Neural crest cell (in vitro differentiated cells): ENCODE measurements at regions not wholly inside any gene's neighbourhood (a gene's known extent, or its start where the extent isn't known, plus 50 kb on each side); places are given as distances from the start of the nearest gene placed in this dataset.

Experiments used
- DNase-seq: peaks from one replicate; pipeline ENCODE4 v3.0.0; 2021; ENCODE audit warnings: low read depth, mixed read lengths, low spot score
- H3K27ac Mint-ChIP-seq: one replicate; pipeline ENCODE4 v1.8.0; 2021; ENCODE audit warnings: mild to moderate bottlenecking, mixed read lengths; ENCODE audit not compliant: unreplicated experiment
- H3K27me3 Mint-ChIP-seq: 2 replicates; pipeline ENCODE4 v1.8.0; 2021; ENCODE audit warnings: low read depth, mild to moderate bottlenecking, mixed read lengths
- H3K36me3 Mint-ChIP-seq: 2 replicates; pipeline ENCODE4 v1.8.0; 2021; ENCODE audit warnings: low read depth, mild to moderate bottlenecking, mixed read lengths
- H3K4me1 Mint-ChIP-seq: 2 replicates; pipeline ENCODE4 v1.8.0; 2021; ENCODE audit warnings: mixed read lengths
- H3K4me3 Mint-ChIP-seq: one replicate; pipeline ENCODE4 v1.8.0; 2021; ENCODE audit warnings: mild to moderate bottlenecking, mixed read lengths
- H3K9me3 Mint-ChIP-seq: 2 replicates; pipeline ENCODE4 v1.8.0; 2021; ENCODE audit warnings: mixed read lengths
- CTCF ChIP-seq: fragments of 200-600 bp; sonication (generic); conservative IDR thresholded peaks from 2 replicates; pipeline ENCODE4 v1.5.0; 2021; ENCODE audit warnings: antibody characterized with exemption, mild to moderate bottlenecking

GRCh38 chr6:134550604-134551003 lies 232.7 kb upstream of the SGK1 start:
- H3K27ac Mint-ChIP-seq, result no peak overlapping the region
- H3K36me3 Mint-ChIP-seq, result no peaks in the 10 kb centered on the region
- no peak for DNase-seq
- no peak for TF ChIP-seq CTCF
- H3K4me3 Mint-ChIP-seq, result no peak overlapping the region
- H3K9me3 Mint-ChIP-seq, result no peaks in the 10 kb centered on the region
- H3K27me3 Mint-ChIP-seq, result no peaks in the 10 kb centered on the region
- H3K4me1 Mint-ChIP-seq, result peaks cover 33% of the 10 kb centered on the region

GRCh38 chr6:134549854-134550253 lies 231.9 kb upstream of the SGK1 start:
- no peaks in the 10 kb centered on the region for H3K9me3 Mint-ChIP-seq
- H3K36me3 Mint-ChIP-seq, result no peaks in the 10 kb centered on the region
- no peak overlapping the region for H3K27ac Mint-ChIP-seq
- DNase-seq, result no peak
- no peak for TF ChIP-seq CTCF
- no peak overlapping the region for H3K4me3 Mint-ChIP-seq
- no peaks in the 10 kb centered on the region for H3K27me3 Mint-ChIP-seq
- H3K4me1 Mint-ChIP-seq, result peaks cover 35% of the 10 kb centered on the region

- DNase-seq, result no peak
- Mint-ChIP-seq H3K27ac (no peak overlapping the region), H3K4me3 (peak overlapping the region; percentile 4), H3K9me3 (no peaks in the 10 kb centered on the region), H3K27me3 (no peaks in the 10 kb centered on the region), H3K4me1 (peaks cover 38% of the 10 kb centered on the region), H3K36me3 (no peaks in the 10 kb centered on the region)
- TF ChIP-seq CTCF, result no peak
Observed at GRCh38 chr6:134546962-134547645, 229.2 kb upstream of the SGK1 start.

GRCh38 chr6:134544737-134545136 lies 226.8 kb upstream of the SGK1 start:
- no peak for TF ChIP-seq CTCF
- Mint-ChIP-seq H3K36me3 (no peaks in the 10 kb centered on the region), H3K27ac (no peak overlapping the region)

GRCh38 chr6:134543128-134543527 lies 225.2 kb upstream of the SGK1 start:
- peaks cover 30% of the 10 kb centered on the region for H3K4me1 Mint-ChIP-seq
- H3K36me3 Mint-ChIP-seq, result no peaks in the 10 kb centered on the region
- TF ChIP-seq CTCF, result no peak
- peaks cover 3% of the 10 kb centered on the region for H3K9me3 Mint-ChIP-seq
- DNase-seq, result no peak
- no peaks in the 10 kb centered on the region for H3K27me3 Mint-ChIP-seq
- no peak overlapping the region for H3K27ac Mint-ChIP-seq
- no peak overlapping the region for H3K4me3 Mint-ChIP-seq

More at GRCh38 chr6:134544737-134545136, 226.8 kb upstream of the SGK1 start:
- no peaks in the 10 kb centered on the region for H3K27me3 Mint-ChIP-seq
- DNase-seq, result no peak
- H3K9me3 Mint-ChIP-seq, result no peaks in the 10 kb centered on the region
- peaks cover 32% of the 10 kb centered on the region for H3K4me1 Mint-ChIP-seq
- no peak overlapping the region for H3K4me3 Mint-ChIP-seq
